AG09309 (cell line): ENCODE measurements at regions not wholly inside any gene's neighbourhood (a gene's known extent, or its start where the extent isn't known, plus 50 kb on each side); places are given as distances from the start of the nearest gene placed in this dataset.

Source experiments
- DNase-seq: peaks from one replicate; pipeline ENCODE4 v3.0.0-alpha.2; 2010; ENCODE audit warnings: low read depth
- H3K4me3 ChIP-seq: 2 replicates; pipeline ENCODE4 v1.5.1; 2011; ENCODE audit warnings: mild to moderate bottlenecking, low read depth, low read length, moderate library complexity; ENCODE audit not compliant: control insufficient read depth
- TF ChIP-seq, protein P1 (sequence below): IDR thresholded peaks from 2 replicates; pipeline ENCODE4 v1.5.1; 2011; ENCODE audit warnings: mild to moderate bottlenecking, low read depth, low read length, inconsistent platforms; ENCODE audit not compliant: insufficient read depth, control insufficient read depth; ENCODE audit errors: missing control alignments

DNA sequence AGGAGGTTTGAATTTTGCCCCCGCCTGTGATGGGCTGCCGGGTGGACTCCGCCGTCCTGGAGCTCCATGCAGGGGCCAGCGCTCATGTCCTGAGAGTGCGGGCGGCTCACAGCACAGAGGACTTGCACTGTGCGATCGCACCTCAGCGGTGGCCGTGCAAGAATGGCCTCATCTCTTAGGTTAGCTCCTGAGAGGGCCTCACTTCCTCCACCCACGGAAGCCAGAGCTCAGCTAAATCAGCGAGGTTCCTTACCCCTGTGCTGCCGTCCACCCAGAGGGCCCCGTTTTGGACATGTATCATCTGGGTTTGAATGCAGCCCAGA lies 72.0 kb upstream of the PCSK6 start:
- H3K4me3 ChIP-seq, result no peak overlapping the region
- no peak for DNase-seq
- TF ChIP-seq, protein P1, sequence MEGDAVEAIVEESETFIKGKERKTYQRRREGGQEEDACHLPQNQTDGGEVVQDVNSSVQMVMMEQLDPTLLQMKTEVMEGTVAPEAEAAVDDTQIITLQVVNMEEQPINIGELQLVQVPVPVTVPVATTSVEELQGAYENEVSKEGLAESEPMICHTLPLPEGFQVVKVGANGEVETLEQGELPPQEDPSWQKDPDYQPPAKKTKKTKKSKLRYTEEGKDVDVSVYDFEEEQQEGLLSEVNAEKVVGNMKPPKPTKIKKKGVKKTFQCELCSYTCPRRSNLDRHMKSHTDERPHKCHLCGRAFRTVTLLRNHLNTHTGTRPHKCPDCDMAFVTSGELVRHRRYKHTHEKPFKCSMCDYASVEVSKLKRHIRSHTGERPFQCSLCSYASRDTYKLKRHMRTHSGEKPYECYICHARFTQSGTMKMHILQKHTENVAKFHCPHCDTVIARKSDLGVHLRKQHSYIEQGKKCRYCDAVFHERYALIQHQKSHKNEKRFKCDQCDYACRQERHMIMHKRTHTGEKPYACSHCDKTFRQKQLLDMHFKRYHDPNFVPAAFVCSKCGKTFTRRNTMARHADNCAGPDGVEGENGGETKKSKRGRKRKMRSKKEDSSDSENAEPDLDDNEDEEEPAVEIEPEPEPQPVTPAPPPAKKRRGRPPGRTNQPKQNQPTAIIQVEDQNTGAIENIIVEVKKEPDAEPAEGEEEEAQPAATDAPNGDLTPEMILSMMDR, result no peak

DNA sequence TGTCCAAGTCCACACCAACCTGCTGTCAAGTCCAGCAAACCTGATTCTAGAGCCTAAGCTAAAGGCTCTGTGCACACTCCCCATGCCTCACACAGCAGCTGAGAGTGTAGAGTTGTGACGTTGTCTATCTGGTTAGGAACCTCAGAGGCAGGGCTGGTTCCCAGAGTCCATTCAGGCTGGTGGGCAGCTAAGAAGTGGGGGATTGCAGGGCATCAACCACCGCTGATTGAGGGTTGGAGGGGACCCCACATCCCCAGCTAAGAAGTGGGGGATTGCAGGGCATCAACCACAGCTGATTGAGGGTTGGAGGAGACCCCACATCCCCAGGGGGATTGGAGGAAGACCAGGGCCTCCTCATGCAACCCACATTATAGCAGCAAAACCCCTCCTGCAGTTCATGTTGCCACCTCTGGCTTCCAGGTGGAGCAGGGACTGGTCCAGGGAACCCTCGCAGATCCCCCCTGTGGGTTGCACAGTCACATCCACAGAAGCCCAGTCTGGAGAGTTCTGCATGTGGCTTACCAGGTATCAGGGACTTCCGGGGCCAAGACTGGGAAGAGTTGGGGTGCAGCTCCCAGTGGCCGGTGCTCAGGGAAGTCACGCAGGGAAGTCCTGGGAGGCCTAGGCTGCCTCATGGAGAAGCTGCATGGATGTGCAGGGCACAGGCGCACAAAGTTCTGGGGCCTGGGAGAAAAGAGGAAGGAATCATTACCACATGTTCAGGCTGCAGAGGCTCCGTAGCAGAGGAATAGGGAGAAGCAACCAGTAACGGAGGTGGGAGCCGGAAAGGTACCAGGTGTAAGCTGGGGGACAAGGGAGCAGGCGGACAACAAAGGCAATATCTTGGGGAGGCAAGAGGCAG lies 71.4 kb upstream of the PCSK6 start:
- H3K4me3 ChIP-seq, result no peak overlapping the region
- no peak for DNase-seq
- TF ChIP-seq, protein P1, result no peak

DNA sequence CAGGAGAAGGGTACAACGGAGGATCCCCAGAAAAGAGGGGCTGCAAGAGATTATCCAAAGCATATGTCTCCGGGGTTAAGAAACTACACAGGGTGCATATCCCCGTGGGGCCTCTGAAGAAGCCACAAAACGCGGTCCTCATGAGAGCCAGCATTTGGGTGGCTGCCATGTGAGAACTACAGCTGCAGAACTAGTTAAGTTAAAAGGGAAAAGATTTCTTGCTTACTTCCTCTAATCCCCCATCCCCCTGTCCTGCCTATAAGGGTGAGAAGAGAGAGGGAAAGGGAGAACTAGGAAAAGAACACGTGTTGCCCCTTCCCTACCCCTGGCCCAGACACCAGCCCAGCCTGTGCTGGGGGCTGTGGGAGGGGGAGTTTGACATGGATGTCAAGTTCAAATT lies 70.4 kb upstream of the PCSK6 start:
- H3K4me3 ChIP-seq, result no peak overlapping the region
- TF ChIP-seq, protein P1, result no peak
- DNase-seq, result no peak

DNA sequence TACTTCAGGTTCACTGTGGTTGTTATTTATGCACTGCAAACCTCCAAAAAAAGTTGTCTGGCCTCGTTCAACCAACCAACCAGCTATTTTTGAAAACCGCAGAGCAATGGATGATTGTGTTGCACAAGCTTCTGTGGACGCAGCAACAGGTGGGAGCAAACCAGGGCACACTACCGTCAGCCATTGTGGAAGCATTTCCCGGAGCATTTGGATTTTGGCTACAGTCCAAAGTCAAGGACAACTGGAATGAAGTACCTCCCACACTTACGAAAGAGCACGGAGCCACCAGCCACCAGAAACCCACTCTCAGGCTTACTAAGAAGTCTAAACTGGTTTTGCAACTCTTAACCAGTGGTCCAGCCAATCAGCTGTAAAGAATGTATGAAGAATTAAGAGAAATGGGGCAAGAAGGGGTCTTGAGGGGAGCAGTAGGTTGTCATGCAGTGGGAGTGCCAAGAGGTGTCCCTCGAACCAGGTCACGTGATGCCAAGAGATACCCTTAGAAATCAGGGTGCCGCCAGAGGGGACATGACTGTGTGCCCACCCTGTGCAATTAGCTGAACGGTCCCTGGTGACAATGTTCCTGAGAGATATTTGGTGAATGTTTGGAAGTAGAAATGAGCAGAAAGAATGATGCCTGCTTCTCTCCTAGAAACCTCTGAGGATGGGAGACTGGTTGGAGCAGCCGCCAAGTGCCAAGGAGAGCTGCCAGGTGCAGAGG lies 68.9 kb upstream of the PCSK6 start:
- H3K4me3 ChIP-seq, result no peak overlapping the region
- TF ChIP-seq, protein P1, result no peak
- DNase-seq, result no peak

DNA sequence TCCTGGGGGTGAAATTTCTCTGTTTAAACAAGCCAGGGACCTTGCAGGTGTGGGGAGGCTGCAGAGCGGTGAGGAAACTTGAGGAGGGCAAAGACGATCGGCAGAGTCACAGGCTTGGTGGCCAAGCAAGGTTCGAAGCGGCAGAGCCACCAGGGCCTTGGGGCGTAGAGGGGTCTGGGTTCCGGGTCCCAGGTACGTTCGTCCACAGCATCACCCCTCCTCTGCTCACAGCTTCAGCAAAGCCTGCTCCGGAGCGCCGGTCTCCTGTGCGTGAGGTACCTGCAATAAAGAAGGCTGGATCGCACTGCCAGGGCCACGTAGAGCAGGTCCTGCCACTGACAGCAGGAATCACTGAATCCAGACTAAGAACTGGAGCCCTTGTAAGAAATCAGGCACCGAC lies 66.8 kb upstream of the PCSK6 start:
- no peak for DNase-seq

DNA sequence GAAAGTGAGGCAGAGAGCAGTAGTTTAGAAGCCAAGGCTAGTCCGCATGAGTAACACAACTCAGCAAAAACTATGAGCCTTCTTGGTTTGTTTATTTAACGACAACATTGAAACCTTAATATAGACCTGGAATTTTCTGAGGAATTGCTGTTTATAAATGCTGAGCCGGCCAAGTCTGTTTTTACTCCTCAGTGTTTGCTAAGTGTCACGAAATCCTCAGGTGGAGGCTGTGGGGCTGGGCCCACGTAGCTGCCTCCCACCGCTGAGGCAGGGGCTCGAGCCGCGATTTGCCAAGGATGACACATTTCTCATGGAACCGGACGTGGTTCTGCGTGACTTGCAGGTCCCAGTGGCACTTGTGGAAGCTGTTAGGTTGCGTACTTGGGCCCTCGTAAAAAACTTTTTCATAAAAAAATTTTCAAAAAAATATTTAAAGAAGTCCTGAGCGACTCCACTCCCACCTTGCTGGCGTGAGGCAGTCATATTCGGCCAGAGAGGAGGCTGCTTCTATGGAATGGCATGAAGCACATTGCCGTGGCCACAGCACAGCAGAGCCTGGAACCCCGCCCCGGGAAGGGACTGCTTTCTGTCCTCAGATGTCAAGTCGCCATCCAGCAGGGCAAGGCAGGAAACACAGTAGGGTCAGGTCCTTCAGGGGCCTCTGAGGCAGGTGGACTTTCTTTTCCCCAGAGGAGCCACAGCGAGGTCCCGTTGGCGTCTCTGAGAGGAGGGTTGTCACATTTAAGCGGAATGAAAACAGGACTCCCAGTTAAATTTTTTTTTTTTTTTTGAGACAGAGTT lies 64.8 kb upstream of the PCSK6 start:
- TF ChIP-seq, protein P1, result no peak
- no peak overlapping the region for H3K4me3 ChIP-seq
- no peak for DNase-seq

More for the DNA sequence above, 66.8 kb upstream of the PCSK6 start:
- H3K4me3 ChIP-seq, result no peak overlapping the region
- TF ChIP-seq, protein P1, result no peak
